ENCODE measurements at regions not wholly inside any gene's neighbourhood (a gene's known extent, or its start where the extent isn't known, plus 50 kb on each side); places are given as distances from the start of the nearest gene placed in this dataset.
A peak's percentile ranks its signal among the peaks of the same experiment; 100 is the strongest.

GRCh38 chr6:6723361-6723760 is 134.8 kb downstream of the LY86 start:
- Histone ChIP-seq H3K9ac (ENCODE audit: insufficient read depth, low read length, poor library complexity, severe bottlenecking) (peak overlapping the region; percentile 73), H3K9me3 (replicated peaks in 1 of 2; ENCODE audit: control insufficient read depth in 1 of 2, insufficient read depth in 1 of 2, low read length in 2 of 2) (no peaks in the 10 kb centered on the region), H3K4me2 (replicated peaks; ENCODE audit: extremely low read depth, low read length, poor library complexity, severe bottlenecking) (peak overlapping the region; percentile 63), H3K79me2 (ENCODE audit: insufficient read depth, low read length) (peaks cover 42% of the 10 kb centered on the region), H3K27me3 (ENCODE audit: control insufficient read depth in 2 of 2, insufficient read depth in 2 of 2, low read length in 2 of 2) (no peaks in the 10 kb centered on the region), H3K27ac (ENCODE audit: low read depth in 1 of 2, low read length in 2 of 2) (peak overlapping the region; percentile 90 to 93), H3K36me3 (replicated peaks in 1 of 2; ENCODE audit: control insufficient read depth in 1 of 2, insufficient read depth in 2 of 2, low read length in 2 of 2) (no peaks in the 10 kb centered on the region), H4K20me1 (ENCODE audit: insufficient read depth, low read length) (no peaks in the 10 kb centered on the region), H3K4me1 (ENCODE audit: control insufficient read depth in 1 of 2, insufficient read depth in 2 of 2, low read length in 2 of 2) (peaks cover 83 to 91% of the 10 kb centered on the region in 2 donors), H2AFZ (ENCODE audit: insufficient read depth, low read depth, low read length, poor library complexity, severe bottlenecking) (peak overlapping the region; percentile 77), H3K4me3 (replicated peaks in 1 of 3; ENCODE audit: low read depth in 2 of 3, low read length in 3 of 3) (peak overlapping the region in 1 of 3 experiments; percentile 64)
- Mint-ChIP-seq H3K27me3 (ENCODE audit: low read depth in 3 of 3) (peaks cover 0 to 3% (median 0%) of the 10 kb centered on the region in 3 donors), H3K4me3 (peak overlapping the region; percentile 71 to 91), H3K9me3 (no peaks in the 10 kb centered on the region), H3K4me1 (peaks cover 90% of the 10 kb centered on the region), H3K27ac (peak overlapping the region; percentile 93 to 98 (median 95)), H3K36me3 (peaks cover 0 to 16% of the 10 kb centered on the region in 2 donors)
- peak in 2 of 3 donors; percentile 40 to 59 for DNase-seq
- 20% methylated on average over 1 of the region's 1 CpG for WGBS (ENCODE audit: insufficient coverage)
- TF ChIP-seq CTCF (IDR thresholded peaks at IDR 0.05), result no peak
- intact Hi-C loops (cut with micrococcal nuclease), result loop anchor here in 1 of 2 donors (5.0 kb wide), 1 partner anchor 36 kb away; no protein-coding TSS in a partner anchor

GRCh38 chr6:6723921-6724538 is 135.5 kb downstream of the LY86 start:
- H3K36me3 Mint-ChIP-seq, result peaks cover 0 to 14% of the 10 kb centered on the region in 2 donors
- peaks cover 86% of the 10 kb centered on the region for H3K4me1 Mint-ChIP-seq
- peaks cover 0 to 3% (median 0%) of the 10 kb centered on the region in 3 donors for H3K27me3 Mint-ChIP-seq (ENCODE audit: low read depth in 3 of 3)
- 3% methylated on average over 10 of the region's 16 CpGs for WGBS (ENCODE audit: insufficient coverage)
- peak overlapping the region; percentile 93 to 98 (median 95) for H3K27ac Mint-ChIP-seq
- intact Hi-C loops (cut with micrococcal nuclease), result loop anchor here in 1 of 2 donors (5.0 kb wide), 1 partner anchor 37 kb away; no protein-coding TSS in a partner anchor
- H3K79me2 ChIP-seq (ENCODE audit: insufficient read depth, low read length), result peaks cover 35% of the 10 kb centered on the region
- TF ChIP-seq CTCF (IDR thresholded peaks at IDR 0.05), result no peak
- H2AFZ ChIP-seq (ENCODE audit: insufficient read depth, low read depth, low read length, poor library complexity, severe bottlenecking), result peak overlapping the region; percentile 77
- H3K27ac ChIP-seq (ENCODE audit: low read depth in 1 of 2, low read length in 2 of 2), result peak overlapping the region; percentile 90 to 93
- H3K9me3 ChIP-seq (replicated peaks in 1 of 2; ENCODE audit: control insufficient read depth in 1 of 2, insufficient read depth in 1 of 2, low read length in 2 of 2), result no peaks in the 10 kb centered on the region
- H3K9ac ChIP-seq (ENCODE audit: insufficient read depth, low read length, poor library complexity, severe bottlenecking), result peak overlapping the region; percentile 73
- peak; percentile 28 to 63 (median 57) for DNase-seq
- peak overlapping the region; percentile 3 to 64 (median 21) for H3K4me3 ChIP-seq (replicated peaks in 1 of 3; ENCODE audit: low read depth in 2 of 3, low read length in 3 of 3)
- H4K20me1 ChIP-seq (ENCODE audit: insufficient read depth, low read length), result no peaks in the 10 kb centered on the region
- H3K27me3 ChIP-seq (ENCODE audit: control insufficient read depth in 2 of 2, insufficient read depth in 2 of 2, low read length in 2 of 2), result no peaks in the 10 kb centered on the region
- H3K36me3 ChIP-seq (replicated peaks in 1 of 2; ENCODE audit: control insufficient read depth in 1 of 2, insufficient read depth in 2 of 2, low read length in 2 of 2), result no peaks in the 10 kb centered on the region
- no peaks in the 10 kb centered on the region for H3K9me3 Mint-ChIP-seq
- H3K4me1 ChIP-seq (ENCODE audit: control insufficient read depth in 1 of 2, insufficient read depth in 2 of 2, low read length in 2 of 2), result peaks cover 80 to 89% of the 10 kb centered on the region in 2 donors
- peak overlapping the region; percentile 71 to 91 for H3K4me3 Mint-ChIP-seq
- H3K4me2 ChIP-seq (replicated peaks; ENCODE audit: extremely low read depth, low read length, poor library complexity, severe bottlenecking), result peak overlapping the region; percentile 63

Measured in CD14-positive monocyte (primary cell).